ENCODE measurements at regions not wholly inside any gene's neighbourhood (a gene's known extent, or its start where the extent isn't known, plus 50 kb on each side); places are given as distances from the start of the nearest gene placed in this dataset.
"Not testable (repeated sequence)": the region's sequence is repeated elsewhere in the genome, so short reads cannot be mapped to it uniquely, and the experiment has no call there.

DNA sequence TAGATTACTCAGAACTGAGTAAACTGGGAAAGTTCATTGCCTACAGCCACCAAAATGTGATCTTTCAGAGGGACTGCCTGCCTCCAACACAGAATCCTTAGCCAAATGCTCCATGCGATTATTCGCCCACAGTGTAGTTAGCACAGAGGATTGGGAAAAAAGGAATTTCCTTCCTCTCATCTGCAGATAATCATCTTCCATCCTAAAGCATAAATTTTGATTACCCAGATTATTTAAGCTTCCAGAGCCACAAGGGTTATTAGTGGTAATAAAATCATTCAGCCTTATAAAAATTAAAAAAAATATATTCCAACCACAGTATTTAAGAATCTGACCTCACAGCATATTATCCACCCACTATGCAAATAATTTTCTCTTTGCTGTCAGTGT lies 285.3 kb upstream of the GRAMD2B start:
- no peak for DNase-seq (ENCODE audit: low read depth in 2 of 2)

DNA sequence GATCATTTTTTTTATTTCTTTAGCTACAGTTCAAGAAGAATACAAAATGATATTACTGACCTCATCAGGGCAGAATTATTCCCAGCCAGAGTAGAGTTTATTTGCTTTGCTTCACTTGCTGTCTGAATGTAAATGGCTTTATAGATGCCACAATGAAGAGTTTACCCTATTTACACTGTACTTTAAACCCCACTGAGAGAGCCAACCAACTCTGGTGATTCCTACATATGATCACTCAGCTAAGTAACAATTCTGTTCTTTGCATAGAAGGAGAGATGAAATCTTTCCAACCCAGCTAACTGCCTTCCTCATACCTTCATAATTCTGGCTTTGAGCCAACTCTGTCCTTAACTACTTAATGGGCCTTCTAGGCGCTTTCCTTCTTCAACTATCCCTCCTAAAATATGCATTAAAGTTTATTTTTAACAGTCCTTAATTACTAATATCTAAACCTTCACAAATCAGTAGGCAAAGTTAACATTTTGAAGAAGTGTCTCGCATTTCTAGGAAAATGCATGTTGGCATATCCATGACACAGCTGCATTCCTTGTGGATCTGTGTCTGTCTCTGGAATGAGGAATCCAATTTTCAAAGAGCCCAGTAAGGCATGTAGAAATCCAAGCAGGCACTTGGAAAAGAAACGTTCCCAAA lies 284.8 kb upstream of the GRAMD2B start:
- no peak for DNase-seq (ENCODE audit: low read depth in 2 of 2)

DNA sequence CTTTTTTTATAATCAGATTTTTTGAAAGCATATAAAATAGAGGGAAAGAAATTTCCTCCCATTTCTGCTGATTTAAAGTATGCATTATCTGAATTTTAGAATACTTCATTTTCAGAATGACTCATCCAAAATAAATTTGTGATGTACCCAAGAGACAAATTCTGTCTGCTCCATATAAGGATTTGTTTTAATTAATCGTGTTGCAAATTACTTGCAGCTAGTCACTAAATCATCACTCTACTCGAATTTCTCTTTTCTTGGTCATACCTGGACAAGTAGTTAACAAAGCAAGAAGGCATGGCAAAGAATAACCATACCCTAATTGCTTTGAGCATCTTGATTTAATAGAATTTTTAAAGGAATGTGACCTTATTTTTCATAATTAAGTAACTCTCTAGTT lies 284.1 kb upstream of the GRAMD2B start:
- DNase-seq (ENCODE audit: low read depth in 2 of 2) = no peak

DNA sequence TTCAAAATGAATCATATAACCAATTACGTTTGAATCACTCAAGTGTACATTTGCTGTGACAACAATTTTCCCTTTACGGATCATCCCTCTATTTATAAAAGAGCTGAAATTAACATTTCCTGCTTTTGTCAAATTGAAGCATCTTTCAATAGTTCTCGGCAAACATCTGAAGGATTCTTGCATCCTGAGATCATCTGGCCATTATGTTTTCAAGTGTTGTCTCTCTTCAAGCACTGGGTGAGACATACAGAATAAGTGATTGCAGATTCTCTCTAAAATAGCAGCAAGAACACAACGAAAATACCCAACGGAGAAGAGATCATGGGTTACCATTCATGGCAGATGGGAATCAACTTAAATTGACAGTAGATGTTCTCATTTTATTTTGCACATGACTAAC lies 283.4 kb upstream of the GRAMD2B start:
- no peak for DNase-seq (ENCODE audit: low read depth in 2 of 2)

DNA sequence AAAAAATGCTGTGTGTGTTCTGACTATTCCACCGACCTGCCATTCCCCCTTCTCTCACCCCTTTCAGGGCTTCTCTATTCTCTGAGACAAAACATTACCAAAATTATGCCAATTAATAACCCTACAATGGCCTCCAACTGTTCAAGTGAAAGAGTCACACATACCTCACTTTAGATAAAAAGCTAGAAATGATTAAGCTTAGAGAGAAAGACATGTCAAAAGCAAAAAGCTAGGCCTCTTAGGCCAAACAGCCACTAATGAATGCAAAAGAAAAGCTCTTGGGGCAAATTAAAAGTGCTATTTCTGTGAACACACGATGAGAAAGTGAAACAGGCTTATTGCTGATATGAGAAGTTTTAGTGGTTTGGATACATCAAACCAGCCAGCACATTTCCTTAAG lies 279.6 kb upstream of the GRAMD2B start:
- no peak for DNase-seq (ENCODE audit: low read depth in 2 of 2)

DNA sequence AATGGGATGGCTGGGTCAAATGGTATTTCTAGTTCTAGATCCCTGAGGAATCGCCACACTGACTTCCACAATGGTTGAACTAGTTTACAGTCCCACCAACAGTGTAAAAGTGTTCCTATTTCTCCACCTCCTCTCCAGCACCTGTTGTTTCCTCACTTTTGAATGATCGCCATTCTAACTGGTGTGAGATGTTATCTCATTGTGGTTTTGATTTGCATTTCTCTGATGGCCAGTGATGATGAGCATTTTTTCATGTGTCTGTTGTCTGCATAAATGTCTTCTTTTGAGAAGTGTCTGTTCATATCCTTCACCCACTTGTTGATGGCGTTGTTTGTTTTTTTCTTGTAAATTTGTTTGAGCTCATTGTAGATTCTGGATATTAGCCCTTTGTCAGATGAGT lies 272.9 kb upstream of the GRAMD2B start:
- DNase-seq (ENCODE audit: low read depth in 2 of 2) = not testable (repeated sequence)

DNA sequence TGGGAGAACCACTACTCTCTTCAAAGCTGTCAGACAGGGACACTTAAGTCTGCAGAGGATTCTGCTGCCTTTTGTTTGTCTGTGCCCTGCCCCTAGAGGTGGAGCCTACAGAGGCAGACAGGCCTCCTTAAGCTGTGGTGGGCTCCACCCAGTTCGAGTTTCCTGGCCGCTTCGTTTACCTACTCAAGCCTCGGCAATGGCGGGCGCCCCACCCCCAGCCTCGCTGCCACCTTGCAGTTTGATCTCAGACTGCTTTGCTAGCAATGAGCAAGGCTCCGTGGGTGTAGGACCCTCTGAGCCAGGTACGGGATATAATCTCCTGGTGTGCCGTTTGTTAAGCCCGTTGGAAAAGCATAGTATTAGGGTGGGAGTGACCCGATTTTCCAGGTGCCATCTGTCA lies 267.9 kb upstream of the GRAMD2B start:
- DNase-seq (ENCODE audit: low read depth in 2 of 2) = not testable (repeated sequence)

DNA sequence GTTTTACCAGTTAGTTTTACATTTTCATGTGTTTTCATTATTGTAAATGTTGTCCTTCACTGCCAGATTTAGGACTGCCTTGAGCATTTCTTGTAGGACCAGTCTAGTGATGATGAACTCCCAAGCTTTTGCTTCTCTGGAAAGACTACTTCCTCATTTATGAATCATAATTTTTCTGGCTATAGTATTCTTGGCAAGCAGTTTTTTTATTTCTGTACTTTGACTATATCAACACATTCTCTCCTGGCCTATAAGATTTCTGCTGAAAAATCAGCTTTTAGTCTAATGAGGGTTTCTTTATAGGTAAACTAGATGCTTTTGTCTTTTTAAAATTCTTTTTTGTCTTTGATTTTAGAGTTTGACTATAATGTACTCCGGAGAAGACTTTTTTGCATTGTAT lies 256.8 kb upstream of the GRAMD2B start:
- DNase-seq (ENCODE audit: low read depth in 2 of 2) = no peak

DNA sequence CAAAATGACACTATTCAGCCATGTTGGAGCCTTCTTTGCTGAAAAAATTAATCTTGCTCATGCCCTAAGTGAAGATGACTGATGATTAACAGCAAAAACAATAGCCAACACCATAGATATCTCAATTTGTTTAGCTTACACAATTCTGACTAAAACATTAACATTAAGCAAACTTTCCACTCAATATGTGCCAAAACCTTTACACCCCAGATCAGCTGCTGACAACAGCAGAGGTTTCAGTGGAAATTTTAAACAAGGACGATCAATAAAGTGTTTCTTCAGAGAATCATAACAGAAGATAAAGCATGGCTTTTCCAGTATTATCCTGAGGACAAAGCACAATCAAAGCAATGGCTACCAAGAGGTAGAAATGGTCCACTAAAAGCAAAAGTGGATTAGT lies 254.4 kb upstream of the GRAMD2B start:
- DNase-seq (ENCODE audit: low read depth in 2 of 2) = no peak

DNA sequence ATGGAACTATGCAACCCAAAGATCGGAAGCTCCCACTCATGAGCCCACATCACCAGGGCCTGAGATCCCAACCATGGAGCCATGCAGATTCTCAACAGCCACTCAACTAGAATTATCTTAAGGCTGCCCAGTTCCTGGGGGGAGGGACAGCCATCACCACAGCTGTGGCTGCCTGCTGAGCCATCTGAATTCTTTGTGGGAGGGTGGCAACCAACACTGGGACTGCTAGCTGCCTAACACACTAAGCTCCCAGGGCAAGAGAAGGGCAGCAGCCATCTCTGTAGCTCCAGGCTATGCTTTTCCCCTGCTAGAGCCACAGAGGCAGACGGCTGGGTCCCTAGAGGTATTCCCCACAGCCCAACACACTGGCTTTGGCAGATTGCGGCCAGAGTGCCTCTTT lies 251.3 kb upstream of the GRAMD2B start:
- no peak for DNase-seq (ENCODE audit: low read depth in 2 of 2)

DNA sequence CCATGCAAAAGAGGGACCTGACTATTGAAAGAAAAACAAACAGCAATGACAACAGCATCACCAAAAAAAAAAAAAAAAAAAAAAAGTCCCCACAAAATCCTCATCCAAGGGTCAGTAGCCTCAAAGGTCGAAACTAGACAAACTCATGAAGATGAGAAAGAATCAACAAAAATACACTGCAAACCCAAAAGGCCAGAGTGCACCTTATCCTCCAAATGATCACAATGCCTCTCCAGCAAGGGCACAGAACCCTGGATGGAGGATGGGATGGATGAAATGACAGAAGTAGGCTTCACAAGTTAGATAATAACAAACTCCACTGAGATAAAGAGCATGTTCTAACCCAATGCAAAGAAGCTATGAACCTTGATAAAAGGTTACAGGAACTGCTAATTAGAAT lies 250.4 kb upstream of the GRAMD2B start:
- DNase-seq (ENCODE audit: low read depth in 2 of 2) = no peak

DNA sequence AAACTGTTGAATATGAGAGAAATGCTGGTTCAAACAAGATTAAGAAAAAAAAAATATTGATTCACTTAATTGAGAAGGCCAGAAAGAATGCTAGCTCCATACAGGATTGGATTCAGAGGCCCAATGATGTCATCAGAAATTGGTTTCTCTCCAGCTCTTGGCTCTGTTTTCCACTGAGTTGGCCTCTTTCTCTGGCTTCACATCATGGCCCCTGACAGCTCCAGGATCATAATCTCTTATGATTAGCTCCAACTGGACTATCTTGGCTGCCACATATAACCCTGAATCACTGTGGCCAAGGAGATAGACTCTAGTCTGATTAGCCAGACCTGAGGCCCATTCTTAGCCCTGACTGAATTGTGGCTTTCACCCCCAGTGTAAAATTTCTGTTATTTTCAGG lies 244.7 kb upstream of the GRAMD2B start:
- no peak for DNase-seq (ENCODE audit: low read depth in 2 of 2)

DNA sequence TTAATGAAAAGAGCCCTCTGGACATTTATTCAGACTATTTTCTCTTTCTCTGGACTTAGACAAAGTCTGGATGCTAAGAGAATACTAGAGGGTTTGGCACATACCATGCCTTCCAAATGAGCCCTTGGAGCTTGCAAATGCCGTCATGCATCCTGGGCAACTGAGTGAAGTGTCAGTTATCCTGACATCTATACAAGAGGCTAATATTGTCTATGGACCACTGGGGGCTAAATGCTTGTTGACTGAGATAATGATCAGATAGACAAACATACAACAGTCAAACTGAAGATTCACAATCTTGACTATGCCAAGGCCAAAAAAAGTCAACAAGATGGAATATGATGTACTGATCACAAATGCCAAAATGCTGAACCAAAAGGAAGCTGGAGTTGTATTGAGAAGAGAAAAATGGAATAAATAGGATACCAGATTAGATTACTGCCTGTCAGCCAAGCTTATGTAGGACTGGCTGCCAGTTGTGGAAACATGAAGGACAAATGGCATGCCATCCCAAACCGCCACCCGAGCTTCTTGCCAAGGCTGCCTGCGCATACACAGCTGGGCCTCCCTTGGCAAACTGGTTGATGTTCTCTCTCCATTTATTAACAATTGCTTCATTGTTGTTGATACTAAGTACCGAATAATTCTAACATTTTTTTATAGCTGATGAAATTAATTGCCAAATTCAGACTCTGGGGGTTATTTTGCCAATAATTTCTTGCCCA lies 240.1 kb upstream of the GRAMD2B start:
- no peak for DNase-seq (ENCODE audit: low read depth in 2 of 2)

DNA sequence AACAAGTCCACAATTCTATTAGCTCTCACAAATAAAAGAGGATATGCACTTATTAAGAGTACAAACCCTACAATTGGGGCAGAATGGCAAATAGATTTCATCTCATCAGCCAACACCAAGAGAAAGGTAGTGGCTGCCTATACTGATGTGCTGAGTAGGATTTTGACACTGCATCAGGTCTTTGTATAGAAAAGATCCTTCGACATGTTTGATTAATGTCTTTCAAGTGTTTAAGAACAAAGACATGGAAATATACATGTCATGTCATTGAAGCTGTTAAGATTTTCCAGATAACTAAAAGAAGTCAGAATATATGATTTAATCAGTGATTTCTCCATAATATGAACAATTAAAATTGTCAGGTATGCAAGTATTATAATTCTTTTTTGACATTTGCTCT lies 238.7 kb upstream of the GRAMD2B start:
- DNase-seq (ENCODE audit: low read depth in 2 of 2) = no peak

DNA sequence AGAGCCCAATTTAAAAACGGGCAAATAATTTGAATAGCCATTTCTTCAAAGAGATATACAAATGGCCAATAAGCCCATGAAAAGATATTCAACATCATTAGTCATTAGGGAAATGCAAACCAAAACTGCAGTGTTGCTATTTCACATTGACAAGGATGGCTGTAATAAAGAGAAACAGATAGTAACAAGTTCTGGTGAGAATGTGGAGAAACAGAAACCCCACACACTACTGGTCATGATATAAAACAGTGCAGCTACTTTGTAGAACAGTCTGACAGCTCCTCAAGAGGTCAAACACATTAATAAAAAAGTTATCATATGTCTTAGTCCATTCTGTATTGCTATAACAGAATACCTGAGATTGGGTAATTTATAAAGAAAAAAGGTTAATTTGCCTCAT lies 237.0 kb upstream of the GRAMD2B start:
- DNase-seq (ENCODE audit: low read depth in 2 of 2) = no peak

DNA sequence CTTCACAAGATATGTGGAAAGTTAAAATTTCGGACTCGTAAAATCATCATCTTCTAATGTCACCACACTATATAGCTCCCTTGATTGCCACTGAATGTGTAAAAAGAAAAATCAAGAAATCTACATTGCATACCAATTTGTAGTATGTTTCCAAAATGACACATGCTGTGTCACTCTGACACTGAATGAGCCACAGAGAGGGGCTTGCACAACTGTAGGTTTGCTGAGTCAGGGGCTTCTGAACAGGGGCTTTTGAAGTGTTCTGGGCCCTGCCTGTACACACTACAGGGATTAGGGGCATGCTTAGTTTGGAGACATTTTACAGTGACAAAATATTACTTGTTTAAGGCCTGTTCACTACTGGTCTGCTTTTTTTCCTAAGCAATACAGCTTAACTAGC lies 234.4 kb upstream of the GRAMD2B start:
- no peak for DNase-seq (ENCODE audit: low read depth in 2 of 2)

DNA sequence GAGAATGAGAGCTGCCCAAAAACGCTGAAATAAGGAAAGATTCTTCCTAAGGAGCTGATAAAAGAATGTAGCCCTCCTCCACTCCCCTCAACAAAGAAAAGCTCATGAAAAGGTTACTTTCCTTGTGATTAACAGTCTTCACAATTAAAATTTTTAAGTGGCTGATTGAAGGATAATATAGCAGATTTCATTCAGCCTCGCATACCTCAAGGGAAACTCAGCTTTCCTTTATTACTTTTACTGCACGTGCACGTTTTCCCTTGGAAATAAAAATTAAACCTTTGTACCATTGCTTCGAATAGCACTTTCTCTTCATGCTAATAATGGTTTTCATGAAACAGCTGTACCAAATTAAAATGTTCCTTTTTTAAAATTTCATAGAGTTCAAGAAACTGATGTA lies 234.0 kb upstream of the GRAMD2B start:
- no peak for DNase-seq (ENCODE audit: low read depth in 2 of 2)

DNA sequence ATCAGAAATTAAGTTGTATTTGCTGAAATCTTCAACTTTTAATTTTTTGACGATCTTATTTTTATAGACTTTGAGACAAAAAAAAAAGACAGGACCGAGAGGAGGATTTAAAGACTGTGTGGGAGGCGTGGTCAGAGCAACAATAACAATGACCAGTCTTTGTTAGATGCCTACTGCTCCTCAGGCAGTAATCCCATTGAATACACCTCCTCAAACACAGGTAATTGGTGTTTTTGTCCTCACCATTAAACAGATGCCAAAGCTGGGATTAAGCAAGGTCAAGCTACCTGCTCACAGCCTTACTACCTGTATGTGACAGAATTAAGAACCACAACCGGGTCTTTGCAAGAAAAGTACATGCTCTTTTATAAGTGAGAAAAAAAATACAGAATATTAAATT lies 233.3 kb upstream of the GRAMD2B start:
- DNase-seq (ENCODE audit: low read depth in 2 of 2) = no peak

DNA sequence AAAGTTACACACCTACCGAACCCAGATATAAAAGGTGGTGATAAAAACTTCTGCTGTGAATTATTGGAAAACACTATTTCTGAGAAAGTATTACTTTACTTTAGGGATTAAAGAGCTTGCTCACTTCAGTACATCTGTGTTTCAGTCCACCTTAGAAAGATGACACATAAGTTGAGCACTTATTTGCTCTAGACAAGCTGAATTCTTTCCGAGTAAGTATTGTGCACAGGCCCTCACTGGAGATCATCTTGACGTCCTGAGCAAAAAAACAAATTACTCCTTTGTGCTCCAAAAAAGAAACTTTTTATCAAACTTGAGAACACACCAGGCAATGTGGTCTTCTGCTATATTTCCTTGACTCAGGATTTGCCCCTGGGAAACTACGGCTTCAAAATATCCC lies 231.0 kb upstream of the GRAMD2B start:
- DNase-seq (ENCODE audit: low read depth in 2 of 2) = no peak

DNA sequence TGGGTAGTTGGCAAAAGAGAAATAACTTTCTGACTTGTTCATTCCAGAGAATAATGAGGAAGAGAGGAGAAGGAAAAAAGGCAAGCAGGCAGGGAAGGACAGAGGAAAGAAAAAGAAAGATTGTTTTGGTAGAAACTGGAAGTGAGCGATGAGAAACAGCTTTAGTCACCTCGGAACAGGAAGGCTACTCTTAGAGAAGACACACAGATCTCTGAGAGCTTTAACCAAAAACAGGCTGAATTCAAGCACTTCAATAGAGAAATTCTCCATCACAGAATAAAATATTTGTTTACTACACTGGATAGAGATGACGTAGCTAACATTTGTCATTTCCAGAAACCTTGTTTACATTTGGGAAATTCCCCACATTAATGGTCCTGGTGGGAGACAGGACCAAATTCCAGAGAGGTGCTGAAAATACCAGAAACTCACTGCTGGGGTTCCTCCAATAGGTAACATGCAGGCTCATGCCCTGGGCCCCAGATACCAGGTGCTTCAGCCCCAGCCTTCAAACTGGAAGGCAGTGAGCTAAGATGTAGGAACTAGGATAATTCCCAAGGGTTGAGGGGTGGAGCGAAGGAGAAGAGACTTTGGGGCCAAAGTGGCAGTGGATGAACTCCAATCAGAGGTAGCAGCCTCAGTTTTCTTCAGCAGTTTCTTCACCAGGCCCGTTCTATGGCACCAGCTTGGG lies 227.7 kb upstream of the GRAMD2B start:
- no peak for DNase-seq (ENCODE audit: low read depth in 2 of 2)

DNA sequence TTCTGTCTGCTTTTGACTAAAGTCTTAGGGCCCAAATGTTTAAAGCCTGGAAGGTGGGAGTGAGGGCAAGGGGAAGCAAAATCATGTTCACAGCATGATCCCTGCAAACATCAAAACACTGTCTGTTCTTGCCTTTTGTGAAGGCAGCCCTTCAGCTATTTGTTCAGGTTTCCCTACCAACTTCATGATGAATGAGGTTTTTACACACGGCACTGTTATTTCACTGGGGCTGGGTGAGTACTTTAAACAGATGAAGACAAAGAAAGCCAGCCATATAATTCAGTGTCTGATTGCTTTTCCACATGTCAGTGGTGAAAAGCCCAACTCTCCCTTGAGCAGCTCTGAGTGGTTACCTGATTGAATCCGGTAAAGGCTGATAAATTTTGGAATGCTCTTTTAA lies 224.7 kb upstream of the GRAMD2B start:
- DNase-seq (ENCODE audit: low read depth in 2 of 2) = no peak

DNA sequence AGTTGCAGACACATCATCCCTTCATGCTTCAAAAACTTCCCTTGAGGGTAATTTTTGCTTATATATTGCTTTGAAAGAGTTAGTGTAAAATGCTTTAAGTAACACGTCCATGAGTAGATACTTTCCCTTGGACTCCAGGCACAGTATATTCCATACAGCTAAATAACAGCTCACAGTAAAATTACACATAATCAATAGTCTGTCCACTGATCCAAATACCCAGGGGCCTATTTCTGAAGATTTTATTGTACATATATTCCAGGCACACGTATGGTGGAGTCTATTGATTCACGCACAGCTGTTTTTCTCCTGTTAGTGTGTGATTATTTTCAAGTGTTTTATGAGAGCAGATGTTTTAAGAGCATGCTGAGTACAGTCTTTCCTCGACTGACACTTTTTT lies 223.7 kb upstream of the GRAMD2B start:
- DNase-seq (ENCODE audit: low read depth in 2 of 2) = no peak

DNA sequence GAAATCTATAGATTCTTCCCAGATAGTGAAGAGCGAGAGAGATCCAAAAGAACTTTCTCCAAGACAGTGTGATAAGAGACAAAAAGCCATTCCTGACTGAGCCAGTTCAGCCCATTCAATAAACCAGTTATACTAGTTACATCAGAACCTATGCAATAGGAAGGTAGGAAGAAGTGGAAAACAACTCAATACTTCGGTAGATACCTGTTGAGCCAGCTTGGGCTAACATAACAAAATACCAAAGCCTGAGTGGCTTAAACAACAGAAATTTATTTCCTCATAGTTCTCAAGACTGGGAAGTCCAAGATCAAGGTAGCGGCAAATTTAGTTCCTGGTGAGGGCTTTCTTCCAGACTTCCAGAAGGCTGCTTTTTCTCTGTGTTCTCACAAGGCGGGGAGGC lies 214.5 kb upstream of the GRAMD2B start:
- DNase-seq (ENCODE audit: low read depth in 2 of 2) = no peak

Data from activated CD4-positive, alpha-beta T cell treated with anti-CD3 and anti-CD28 coated beads for 24 hours (primary cell).